Vagina (tissue), 2 donors: ENCODE measurements at regions not wholly inside any gene's neighbourhood (a gene's known extent, or its start where the extent isn't known, plus 50 kb on each side); places are given as distances from the start of the nearest gene placed in this dataset.

Experiments
- CTCF ChIP-seq, 3 experiments: fragments of 450-650 bp in 2 of 3; fragments of 200-600 bp in 1 of 3; sonication (generic) in 1 of 3; IDR thresholded peaks; one replicate each; pipeline ENCODE4 v1.5.1; 2017 to 2019; ENCODE audit warnings: antibody characterized with exemption in 3 of 3, mild to moderate bottlenecking in 2 of 3, moderate library complexity in 2 of 3
- POLR2A ChIP-seq, 2 donors: fragments of 450-650 bp; IDR thresholded peaks; one replicate each; pipeline ENCODE4 v1.6.1; 2017; ENCODE audit warnings: antibody characterized with exemption in 2 of 2, mild to moderate bottlenecking in 2 of 2, moderate library complexity in 2 of 2

DNA sequence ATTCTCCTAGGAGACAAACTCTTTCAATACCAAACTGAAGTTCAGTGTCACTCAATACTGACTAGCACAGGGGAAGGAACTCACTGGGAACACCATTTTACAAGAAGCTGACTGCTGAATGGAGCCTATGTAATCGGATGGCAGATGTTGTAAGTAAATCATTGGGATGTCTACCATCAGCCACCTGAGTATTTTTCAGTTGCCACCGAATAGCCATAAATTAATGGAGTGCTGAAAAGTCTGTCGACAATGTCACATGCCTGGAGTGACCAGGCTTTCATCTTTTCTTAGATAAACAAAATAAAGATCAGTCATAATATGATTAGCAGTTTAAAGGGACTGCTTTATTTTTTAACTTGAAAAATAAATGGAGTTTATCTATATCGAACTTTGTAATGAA, 145.9 kb upstream of the SEMA3E start:
- TF ChIP-seq CTCF (IDR thresholded peaks at IDR 0.05) (no peak), POLR2A (IDR thresholded peaks at IDR 0.05) (no peak)
